Astrocyte (in vitro differentiated cells and primary cell): ENCODE measurements at regions not wholly inside any gene's neighbourhood (a gene's known extent, or its start where the extent isn't known, plus 50 kb on each side); places are given as distances from the start of the nearest gene placed in this dataset.
"Not testable (repeated sequence)": the region's sequence is repeated elsewhere in the genome, so short reads cannot be mapped to it uniquely, and the experiment has no call there.

Experiments
- DNase-seq: peaks from one replicate; pipeline ENCODE4 v3.0.0-alpha.2; 2010; ENCODE audit warnings: low read depth
- FAIRE-seq: peaks from 2 replicates; lab custom pipeline; 2011; peaks lifted over from hg19 to GRCh38; lab: Jason Lieb, UNC
- H2AFZ ChIP-seq: 2 replicates; pipeline ENCODE4 v1.6.0; 2012; ENCODE audit warnings: low read depth, low read length, inconsistent platforms
- H3K27ac ChIP-seq: 2 replicates; pipeline ENCODE4 v1.5.1; 2011; ENCODE audit warnings: low read depth, low read length, inconsistent platforms
- H3K27me3 ChIP-seq: 2 replicates; pipeline ENCODE4 v1.6.0; 2011; ENCODE audit warnings: low read length, inconsistent platforms; ENCODE audit not compliant: insufficient read depth
- H3K36me3 ChIP-seq: 2 replicates; pipeline ENCODE4 v1.5.1; 2011; ENCODE audit warnings: low read length, inconsistent platforms; ENCODE audit not compliant: insufficient read depth
- H3K4me1 ChIP-seq: 2 replicates; pipeline ENCODE4 v1.5.1; 2011; ENCODE audit warnings: low read length, inconsistent platforms; ENCODE audit not compliant: insufficient read depth
- H3K4me2 ChIP-seq: 2 replicates; pipeline ENCODE4 v1.6.0; 2012; ENCODE audit warnings: low read length, inconsistent platforms
- H3K4me3 ChIP-seq: 2 replicates; pipeline ENCODE4 v1.5.1; 2011; ENCODE audit warnings: low read depth, mild to moderate bottlenecking, low read length, inconsistent platforms; ENCODE audit not compliant: insufficient read depth
- H3K79me2 ChIP-seq: 2 replicates; pipeline ENCODE4 v1.6.0; 2012; ENCODE audit warnings: mild to moderate bottlenecking, low read length, inconsistent platforms; ENCODE audit not compliant: insufficient read depth
- H3K9ac ChIP-seq: 2 replicates; pipeline ENCODE4 v1.6.0; 2012; ENCODE audit warnings: mild to moderate bottlenecking, low read length, inconsistent platforms
- H3K9me3 ChIP-seq: 2 replicates; pipeline ENCODE4 v1.5.1; 2012; ENCODE audit warnings: low read depth, mild to moderate bottlenecking, low read length, inconsistent platforms; ENCODE audit not compliant: insufficient read depth
- H4K20me1 ChIP-seq: 2 replicates; pipeline ENCODE4 v1.6.0; 2012; ENCODE audit warnings: low read length, inconsistent platforms; ENCODE audit not compliant: insufficient read depth
- H3K27ac Mint-ChIP-seq: one replicate; pipeline ENCODE4 v1.8.0; 2021; ENCODE audit warnings: mild to moderate bottlenecking, mixed read lengths; ENCODE audit not compliant: unreplicated experiment
- H3K27me3 Mint-ChIP-seq: one replicate; pipeline ENCODE4 v1.8.0; 2021; ENCODE audit warnings: low read depth, mixed read lengths; ENCODE audit not compliant: unreplicated experiment
- H3K36me3 Mint-ChIP-seq: one replicate; pipeline ENCODE4 v1.8.0; 2021; ENCODE audit warnings: low read depth, mixed read lengths; ENCODE audit not compliant: unreplicated experiment
- H3K4me1 Mint-ChIP-seq: one replicate; pipeline ENCODE4 v1.8.0; 2021; ENCODE audit warnings: low read depth, mixed read lengths; ENCODE audit not compliant: unreplicated experiment
- H3K4me3 Mint-ChIP-seq: one replicate; pipeline ENCODE4 v1.8.0; 2021; ENCODE audit warnings: mild to moderate bottlenecking, moderate library complexity, mixed read lengths; ENCODE audit not compliant: unreplicated experiment
- H3K9me3 Mint-ChIP-seq: one replicate; pipeline ENCODE4 v1.8.0; 2021; ENCODE audit warnings: mild to moderate bottlenecking, mixed read lengths; ENCODE audit not compliant: unreplicated experiment
- CTCF ChIP-seq: IDR thresholded peaks from 2 replicates; pipeline ENCODE4 v1.5.1; 2011; ENCODE audit warnings: low read depth, mild to moderate bottlenecking, inconsistent platforms, low read length, moderate library complexity; ENCODE audit not compliant: insufficient read depth
- EZH2 ChIP-seq: IDR thresholded peaks from 2 replicates; pipeline ENCODE4 v1.6.1; 2012; ENCODE audit warnings: mild to moderate bottlenecking, low read length, inconsistent platforms; ENCODE audit not compliant: insufficient read depth

- Mint-ChIP-seq H3K4me1 (peaks cover 24% of the 10 kb centered on the region), H3K4me3 (no peak overlapping the region), H3K27me3 (no peaks in the 10 kb centered on the region), H3K36me3 (no peaks in the 10 kb centered on the region), H3K9me3 (no peaks in the 10 kb centered on the region), H3K27ac (no peak overlapping the region)
- Histone ChIP-seq H3K9me3 (no peaks in the 10 kb centered on the region), H2AFZ (peak overlapping the region; percentile 68), H3K9ac (no peak overlapping the region), H3K36me3 (no peaks in the 10 kb centered on the region), H3K4me1 (peaks cover 17% of the 10 kb centered on the region), H3K4me2 (peak overlapping the region; percentile 36), H3K4me3 (no peak overlapping the region), H4K20me1 (no peaks in the 10 kb centered on the region), H3K27ac (no peak overlapping the region), H3K27me3 (no peaks in the 10 kb centered on the region), H3K79me2 (no peaks in the 10 kb centered on the region)
- TF ChIP-seq CTCF (no peak), EZH2 (no peak)
- DNase-seq (no peak), FAIRE-seq (no peak)
Measured at GRCh38 chr14:65174783-65175182, 72.5 kb upstream of the MAX start.

GRCh38 chr14:65177551-65177950, 75.2 kb upstream of the MAX start:
- no peak overlapping the region for H3K27ac ChIP-seq
- H3K27ac Mint-ChIP-seq = no peak overlapping the region
- no peaks in the 10 kb centered on the region for H3K36me3 ChIP-seq
- H3K27me3 ChIP-seq = no peaks in the 10 kb centered on the region
- no peaks in the 10 kb centered on the region for H4K20me1 ChIP-seq
- no peak overlapping the region for H2AFZ ChIP-seq
- H3K4me1 ChIP-seq = peaks cover 16% of the 10 kb centered on the region
- peaks cover 31% of the 10 kb centered on the region for H3K4me1 Mint-ChIP-seq
- no peaks in the 10 kb centered on the region for H3K27me3 Mint-ChIP-seq
- H3K36me3 Mint-ChIP-seq = no peaks in the 10 kb centered on the region
- no peaks in the 10 kb centered on the region for H3K9me3 ChIP-seq
- H3K4me3 ChIP-seq = no peak overlapping the region
- H3K4me3 Mint-ChIP-seq = no peak overlapping the region
- no peak overlapping the region for H3K9ac ChIP-seq
- DNase-seq (peak; percentile 21), FAIRE-seq (no peak)
- H3K9me3 Mint-ChIP-seq = peaks cover 12% of the 10 kb centered on the region
- H3K79me2 ChIP-seq = no peaks in the 10 kb centered on the region
- no peak overlapping the region for H3K4me2 ChIP-seq
- TF ChIP-seq EZH2 = no peak
- no peak for TF ChIP-seq CTCF

- not testable (repeated sequence) for H3K36me3 Mint-ChIP-seq, H3K9me3 ChIP-seq, H3K79me2 ChIP-seq, H4K20me1 ChIP-seq, H3K27ac Mint-ChIP-seq, H3K27me3 ChIP-seq, H2AFZ ChIP-seq, H3K9ac ChIP-seq, FAIRE-seq, H3K27me3 Mint-ChIP-seq, H3K4me3 Mint-ChIP-seq, H3K4me3 ChIP-seq, H3K4me2 ChIP-seq, DNase-seq, H3K36me3 ChIP-seq
- peaks cover 14% of the 10 kb centered on the region for H3K9me3 Mint-ChIP-seq
- H3K4me1 Mint-ChIP-seq = peaks cover 38% of the 10 kb centered on the region
- peaks cover 20% of the 10 kb centered on the region for H3K4me1 ChIP-seq
- peak overlapping the region; percentile 72 for H3K27ac ChIP-seq
Measured at GRCh38 chr14:65179231-65179630, 76.9 kb upstream of the MAX start.
